ENCODE measurements at regions not wholly inside any gene's neighbourhood (a gene's known extent, or its start where the extent isn't known, plus 50 kb on each side); places are given as distances from the start of the nearest gene placed in this dataset.

DNA sequence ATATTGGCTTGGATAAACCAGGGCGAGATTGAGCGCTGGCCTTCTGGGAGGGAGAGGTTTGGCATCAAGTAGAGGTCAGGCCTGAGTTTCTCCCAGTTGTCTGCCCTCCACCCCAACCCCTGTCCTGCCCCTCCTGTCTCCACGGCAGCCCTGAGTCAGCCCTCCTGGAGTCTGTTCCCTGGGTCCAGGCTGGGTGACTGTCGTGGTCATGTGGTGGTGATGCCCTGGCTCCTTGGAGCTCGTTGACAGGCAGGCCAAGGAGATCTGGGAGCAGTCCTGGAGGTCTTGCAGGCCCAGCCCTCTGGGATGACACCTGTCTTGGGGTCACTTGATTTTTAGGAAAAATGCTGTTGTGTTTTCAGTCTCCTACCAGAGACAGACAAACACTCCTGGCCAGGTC, 53.6 kb upstream of the PODXL start:
- Histone ChIP-seq H3K4me1 (no peaks in the 10 kb centered on the region), H3K4me3 (no peak overlapping the region), H3K27me3 (no peaks in the 10 kb centered on the region), H3K27ac (no peak overlapping the region), H3K36me3 (no peaks in the 10 kb centered on the region), H3K9me3 (no peaks in the 10 kb centered on the region)
- intact Hi-C loops (cut with DNase I): no loop called here
- 87 to 99% methylated on average over 5 of the region's 5 CpGs for WGBS, 2 donors
- TF ChIP-seq, protein P1, sequence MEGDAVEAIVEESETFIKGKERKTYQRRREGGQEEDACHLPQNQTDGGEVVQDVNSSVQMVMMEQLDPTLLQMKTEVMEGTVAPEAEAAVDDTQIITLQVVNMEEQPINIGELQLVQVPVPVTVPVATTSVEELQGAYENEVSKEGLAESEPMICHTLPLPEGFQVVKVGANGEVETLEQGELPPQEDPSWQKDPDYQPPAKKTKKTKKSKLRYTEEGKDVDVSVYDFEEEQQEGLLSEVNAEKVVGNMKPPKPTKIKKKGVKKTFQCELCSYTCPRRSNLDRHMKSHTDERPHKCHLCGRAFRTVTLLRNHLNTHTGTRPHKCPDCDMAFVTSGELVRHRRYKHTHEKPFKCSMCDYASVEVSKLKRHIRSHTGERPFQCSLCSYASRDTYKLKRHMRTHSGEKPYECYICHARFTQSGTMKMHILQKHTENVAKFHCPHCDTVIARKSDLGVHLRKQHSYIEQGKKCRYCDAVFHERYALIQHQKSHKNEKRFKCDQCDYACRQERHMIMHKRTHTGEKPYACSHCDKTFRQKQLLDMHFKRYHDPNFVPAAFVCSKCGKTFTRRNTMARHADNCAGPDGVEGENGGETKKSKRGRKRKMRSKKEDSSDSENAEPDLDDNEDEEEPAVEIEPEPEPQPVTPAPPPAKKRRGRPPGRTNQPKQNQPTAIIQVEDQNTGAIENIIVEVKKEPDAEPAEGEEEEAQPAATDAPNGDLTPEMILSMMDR (IDR thresholded peaks at IDR 0.05): no peak
- no peak for ATAC-seq
- no peak for DNase-seq
- no peak for FAIRE-seq

DNA sequence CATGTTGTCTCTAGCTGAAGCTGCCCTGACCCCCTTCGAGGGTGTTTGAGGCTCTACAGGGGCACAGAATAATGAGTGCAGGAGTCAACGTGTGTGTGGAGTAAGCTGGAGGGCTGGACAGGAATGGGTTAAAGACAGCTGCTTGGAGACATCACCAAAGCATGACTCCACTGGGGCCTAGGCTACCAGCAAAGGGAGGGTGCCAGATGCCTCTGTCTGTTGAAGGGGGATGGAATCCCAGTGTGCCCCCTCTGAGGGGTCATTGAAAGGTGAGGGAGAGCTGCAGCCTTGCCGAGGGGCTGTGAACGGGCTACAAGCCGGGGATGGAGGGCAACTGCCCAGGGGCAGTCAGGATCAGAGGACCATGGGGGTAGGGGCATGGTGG, 51.7 kb upstream of the PODXL start:
- intact Hi-C loops (cut with DNase I): no loop called here
- Histone ChIP-seq H3K36me3 (no peaks in the 10 kb centered on the region), H3K27me3 (no peaks in the 10 kb centered on the region), H3K4me1 (no peaks in the 10 kb centered on the region), H3K4me3 (no peak overlapping the region), H3K9me3 (no peaks in the 10 kb centered on the region), H3K27ac (no peak overlapping the region)
- TF ChIP-seq, protein P1 (IDR thresholded peaks at IDR 0.05): no peak
- 39 to 61% methylated on average over 5 of the region's 5 CpGs for WGBS, 2 donors
- ATAC-seq: no peak
- DNase-seq: no peak
- FAIRE-seq: no peak

DNA sequence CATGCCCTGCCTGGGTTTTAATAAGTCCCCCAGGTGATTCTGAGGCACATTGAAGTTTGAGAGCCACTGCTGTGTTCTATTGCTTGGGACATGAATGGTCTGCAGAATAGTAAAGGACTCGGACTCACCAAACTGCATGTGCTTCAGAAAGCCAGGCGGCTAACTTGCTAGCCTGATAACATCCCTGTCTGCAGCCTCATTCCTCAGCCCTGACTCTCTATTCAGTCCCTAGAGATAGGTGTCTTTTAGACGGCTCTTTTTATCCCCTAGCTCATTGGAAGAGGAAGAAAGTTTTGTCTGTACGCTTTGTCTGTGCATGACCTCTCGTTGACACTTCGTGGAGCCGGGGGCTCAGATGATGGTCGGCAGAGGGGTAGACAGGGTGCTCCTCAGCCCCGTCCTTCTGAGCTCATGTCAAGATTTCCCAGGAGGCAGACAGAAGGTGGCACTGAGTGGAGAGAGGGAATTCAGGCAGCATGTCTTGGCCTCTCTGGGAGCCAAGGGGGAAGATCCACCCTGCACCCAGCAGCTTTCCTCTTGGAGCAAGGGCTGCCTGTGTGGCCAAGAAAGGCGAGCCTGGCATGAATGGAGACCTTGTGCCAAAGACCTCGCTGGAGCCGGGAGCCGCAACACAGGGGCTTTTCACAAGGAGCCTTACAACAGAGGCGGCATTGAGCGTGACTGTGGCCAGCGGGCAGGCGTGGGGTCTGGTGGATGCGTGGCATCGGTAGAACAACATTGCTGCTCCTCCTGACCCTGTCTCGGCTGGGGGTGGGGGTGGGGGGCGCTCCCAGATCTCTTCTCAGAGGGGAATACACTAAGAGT, 51.1 kb upstream of the PODXL start:
- 69 to 77% methylated on average over 21 of the region's 21 CpGs for WGBS, 2 donors

DNA sequence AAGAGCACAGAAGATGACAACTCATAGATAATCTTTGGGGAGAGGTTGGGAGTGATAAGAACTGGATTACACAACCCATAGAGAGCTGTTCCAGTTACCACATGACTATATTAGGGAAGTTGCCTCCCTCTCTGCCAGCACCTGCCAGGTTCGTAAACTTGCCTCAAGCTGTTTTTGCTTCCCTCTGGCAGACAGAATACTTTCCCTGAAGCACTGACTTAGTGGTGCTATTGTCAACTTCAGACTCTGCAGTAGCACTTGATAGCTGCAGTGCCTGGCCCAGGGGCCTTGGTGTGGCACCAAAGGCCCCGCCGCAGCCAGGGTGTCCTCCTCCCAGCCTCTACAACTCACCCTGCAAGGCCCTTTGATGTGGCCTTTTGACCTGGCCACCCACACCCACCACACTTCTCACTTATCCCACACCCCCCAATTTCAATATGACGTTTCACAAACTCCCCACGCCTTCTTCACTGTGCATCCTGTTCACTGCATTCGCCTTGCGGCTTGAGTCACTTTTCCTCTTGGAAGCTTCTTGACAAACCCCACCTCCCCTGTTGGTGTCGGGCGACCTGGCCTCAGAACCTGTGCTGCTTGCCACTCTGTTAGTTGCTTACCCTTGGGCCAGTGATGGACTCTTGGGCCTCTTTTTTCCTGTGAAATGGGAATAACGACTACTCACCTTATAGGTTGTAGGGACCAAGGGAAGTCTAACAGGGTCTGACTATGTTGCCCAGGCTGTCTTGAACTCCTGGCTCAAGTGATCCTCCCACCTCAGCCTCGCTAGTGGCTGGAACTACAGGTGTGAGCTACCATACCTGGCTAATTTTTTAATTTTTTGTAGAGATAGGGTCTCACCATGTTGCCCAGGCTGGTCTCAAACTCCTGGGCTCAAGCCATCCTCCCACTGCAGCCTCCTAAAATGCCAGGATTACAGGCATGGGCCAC, 50.2 kb upstream of the PODXL start:
- no peak for FAIRE-seq
- 90% methylated on average over 11 of the region's 11 CpGs for WGBS, 2 donors
- DNase-seq: no peak
- H3K4me3 ChIP-seq: no peak overlapping the region
- TF ChIP-seq, protein P1 (IDR thresholded peaks at IDR 0.05): no peak
- no peaks in the 10 kb centered on the region for H3K36me3 ChIP-seq
- no peaks in the 10 kb centered on the region for H3K4me1 ChIP-seq
- ATAC-seq: no peak
- H3K27me3 ChIP-seq: no peaks in the 10 kb centered on the region
- H3K27ac ChIP-seq: no peak overlapping the region
- intact Hi-C loops (cut with DNase I): no loop called here
- H3K9me3 ChIP-seq: no peaks in the 10 kb centered on the region

More for the DNA sequence above, 51.1 kb upstream of the PODXL start:
- no peaks in the 10 kb centered on the region for H3K27me3 ChIP-seq
- H3K4me1 ChIP-seq: no peaks in the 10 kb centered on the region
- intact Hi-C loops (cut with DNase I): no loop called here
- H3K9me3 ChIP-seq: no peaks in the 10 kb centered on the region
- FAIRE-seq: no peak
- H3K4me3 ChIP-seq: no peak overlapping the region
- ATAC-seq: no peak
- no peak overlapping the region for H3K27ac ChIP-seq
- TF ChIP-seq, protein P1 (IDR thresholded peaks at IDR 0.05): no peak
- no peaks in the 10 kb centered on the region for H3K36me3 ChIP-seq
- no peak for DNase-seq

Data from pancreas (tissue), 10 donors.